ENCODE measurements at regions not wholly inside any gene's neighbourhood (a gene's known extent, or its start where the extent isn't known, plus 50 kb on each side); places are given as distances from the start of the nearest gene placed in this dataset.
"Not testable (repeated sequence)": the region's sequence is repeated elsewhere in the genome, so short reads cannot be mapped to it uniquely, and the experiment has no call there.

DNA sequence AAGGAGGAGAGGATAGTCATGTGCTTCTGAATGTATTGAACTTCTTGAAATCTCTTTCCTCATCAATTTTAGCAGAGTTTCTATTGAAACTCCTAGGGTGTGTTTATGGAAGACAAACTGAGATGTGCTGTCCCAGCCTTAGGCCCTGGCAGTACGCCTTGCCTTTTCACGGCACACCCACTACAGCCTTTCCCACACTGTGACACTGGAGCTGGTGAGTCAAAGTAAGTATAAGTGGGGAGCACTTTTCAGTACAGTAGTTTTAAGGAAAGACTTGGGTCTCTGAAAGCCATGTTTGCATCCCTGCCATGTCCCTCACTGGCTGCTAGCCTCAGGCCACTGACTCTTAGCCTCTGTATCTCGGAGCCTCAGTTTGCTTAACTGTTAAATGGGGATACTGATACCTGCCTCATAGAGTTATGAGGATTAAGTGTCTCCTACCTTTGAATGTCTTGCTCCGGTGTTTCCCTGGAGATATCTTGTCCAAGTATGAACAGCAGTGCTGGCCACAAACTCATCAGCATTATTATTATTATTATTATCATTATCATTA is 144.7 kb upstream of the CRHR1 start:
- Mint-ChIP-seq H3K4me1 (ENCODE audit: unreplicated experiment) (peaks cover 5% of the 10 kb centered on the region), H3K4me3 (no peak overlapping the region), H3K9me3 (no peaks in the 10 kb centered on the region), H3K27me3 (no peaks in the 10 kb centered on the region), H3K36me3 (peaks cover 4% of the 10 kb centered on the region), H3K27ac (no peak overlapping the region)
- no peak for DNase-seq (ENCODE audit: extremely low spot score, unreplicated experiment)
- TF ChIP-seq, protein P1, sequence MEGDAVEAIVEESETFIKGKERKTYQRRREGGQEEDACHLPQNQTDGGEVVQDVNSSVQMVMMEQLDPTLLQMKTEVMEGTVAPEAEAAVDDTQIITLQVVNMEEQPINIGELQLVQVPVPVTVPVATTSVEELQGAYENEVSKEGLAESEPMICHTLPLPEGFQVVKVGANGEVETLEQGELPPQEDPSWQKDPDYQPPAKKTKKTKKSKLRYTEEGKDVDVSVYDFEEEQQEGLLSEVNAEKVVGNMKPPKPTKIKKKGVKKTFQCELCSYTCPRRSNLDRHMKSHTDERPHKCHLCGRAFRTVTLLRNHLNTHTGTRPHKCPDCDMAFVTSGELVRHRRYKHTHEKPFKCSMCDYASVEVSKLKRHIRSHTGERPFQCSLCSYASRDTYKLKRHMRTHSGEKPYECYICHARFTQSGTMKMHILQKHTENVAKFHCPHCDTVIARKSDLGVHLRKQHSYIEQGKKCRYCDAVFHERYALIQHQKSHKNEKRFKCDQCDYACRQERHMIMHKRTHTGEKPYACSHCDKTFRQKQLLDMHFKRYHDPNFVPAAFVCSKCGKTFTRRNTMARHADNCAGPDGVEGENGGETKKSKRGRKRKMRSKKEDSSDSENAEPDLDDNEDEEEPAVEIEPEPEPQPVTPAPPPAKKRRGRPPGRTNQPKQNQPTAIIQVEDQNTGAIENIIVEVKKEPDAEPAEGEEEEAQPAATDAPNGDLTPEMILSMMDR (conservative IDR thresholded peaks at IDR 0.05) = no peak

DNA sequence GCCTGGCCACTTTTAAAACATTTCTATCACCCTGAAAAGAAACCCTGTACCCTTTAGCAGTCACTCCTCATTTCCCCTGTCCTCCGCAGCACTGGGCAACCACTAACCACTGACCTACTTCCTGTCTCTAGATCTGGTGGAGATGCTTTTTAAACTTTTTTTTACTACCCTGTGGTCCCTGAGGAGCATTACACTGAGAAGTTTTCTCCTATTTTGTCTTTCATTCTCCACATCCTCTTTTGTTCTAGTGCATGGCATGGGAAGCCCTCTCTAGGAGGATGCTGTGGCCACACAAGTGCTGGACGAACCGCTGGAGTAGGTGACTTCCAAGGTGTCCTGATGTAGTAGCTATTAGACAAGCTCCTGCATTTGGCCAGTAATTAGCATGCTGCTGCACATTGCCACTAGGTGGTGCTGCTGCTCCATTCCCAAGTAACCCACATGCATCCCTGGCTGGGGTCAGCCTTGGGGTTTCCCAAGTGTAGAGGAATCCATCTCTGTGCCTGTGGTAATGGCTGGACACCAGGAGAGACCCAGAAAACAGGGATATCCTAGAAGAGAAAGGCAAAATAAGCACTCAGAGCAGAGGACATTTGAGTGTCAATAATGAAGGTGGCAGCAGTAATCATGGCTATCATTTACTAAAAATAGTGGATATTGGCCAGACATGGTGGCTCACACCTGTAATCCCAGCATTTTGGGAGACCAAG is 143.8 kb upstream of the CRHR1 start:
- no peaks in the 10 kb centered on the region for H3K9me3 Mint-ChIP-seq
- H3K4me3 Mint-ChIP-seq = no peak overlapping the region

DNA sequence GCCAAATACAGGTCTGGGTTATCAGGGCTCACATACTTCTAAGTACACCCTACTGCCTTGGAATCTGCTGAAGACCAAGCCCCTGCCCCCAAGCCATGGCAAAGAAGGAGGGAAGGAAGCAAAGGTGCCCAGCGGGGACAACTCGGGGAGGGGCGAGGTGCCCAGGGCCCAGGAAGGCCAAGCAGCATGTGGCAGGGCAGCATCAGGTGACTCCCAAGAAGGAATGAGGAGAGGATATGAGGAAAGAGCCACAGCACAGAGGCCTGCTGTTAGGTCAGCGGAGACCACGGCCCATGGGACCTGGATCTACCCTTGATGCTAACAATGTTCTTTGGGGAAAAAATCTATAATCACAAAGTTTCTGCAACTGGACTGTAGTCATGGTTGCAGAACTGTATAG is 142.6 kb upstream of the CRHR1 start:
- H3K9me3 Mint-ChIP-seq = no peaks in the 10 kb centered on the region
- H3K27me3 Mint-ChIP-seq = no peaks in the 10 kb centered on the region
- no peak for DNase-seq (ENCODE audit: extremely low spot score, unreplicated experiment)
- TF ChIP-seq, protein P1 (conservative IDR thresholded peaks at IDR 0.05) = no peak
- peaks cover 5% of the 10 kb centered on the region for H3K4me1 Mint-ChIP-seq (ENCODE audit: unreplicated experiment)
- H3K36me3 Mint-ChIP-seq = peaks cover 4% of the 10 kb centered on the region
- no peak overlapping the region for H3K4me3 Mint-ChIP-seq
- no peak overlapping the region for H3K27ac Mint-ChIP-seq

More for the DNA sequence above, 143.8 kb upstream of the CRHR1 start:
- Mint-ChIP-seq H3K36me3 (peaks cover 4% of the 10 kb centered on the region), H3K4me1 (ENCODE audit: unreplicated experiment) (peaks cover 5% of the 10 kb centered on the region), H3K27me3 (no peaks in the 10 kb centered on the region), H3K27ac (no peak overlapping the region)
- DNase-seq (ENCODE audit: extremely low spot score, unreplicated experiment) = peak; percentile 83
- TF ChIP-seq, protein P1 (conservative IDR thresholded peaks at IDR 0.05) = peak; percentile 98

DNA sequence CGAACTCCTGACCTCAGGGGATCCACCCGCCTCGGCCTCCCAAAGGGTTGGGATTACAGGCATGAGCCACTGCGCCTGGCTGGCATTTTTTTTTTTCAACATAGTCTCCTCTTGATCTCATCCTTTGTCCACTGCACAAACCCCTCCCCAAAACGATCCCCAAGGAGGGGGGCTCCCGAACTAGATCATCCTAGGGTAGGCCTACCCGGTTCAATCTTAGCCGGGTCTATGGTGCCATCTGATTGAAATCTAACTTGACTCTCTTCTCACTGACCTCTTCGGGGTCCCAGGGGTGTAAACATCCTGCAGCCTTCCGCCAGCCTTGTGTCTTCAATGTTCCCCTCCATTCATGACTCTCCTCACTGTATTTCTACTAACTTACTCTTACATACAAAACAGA is 140.5 kb upstream of the CRHR1 start:
- Mint-ChIP-seq H3K27me3 (no peaks in the 10 kb centered on the region), H3K4me1 (ENCODE audit: unreplicated experiment) (peaks cover 5% of the 10 kb centered on the region), H3K36me3 (peaks cover 4% of the 10 kb centered on the region), H3K27ac (no peak overlapping the region), H3K9me3 (no peaks in the 10 kb centered on the region), H3K4me3 (no peak overlapping the region)
- TF ChIP-seq, protein P1 (conservative IDR thresholded peaks at IDR 0.05) = no peak
- no peak for DNase-seq (ENCODE audit: extremely low spot score, unreplicated experiment)

DNA sequence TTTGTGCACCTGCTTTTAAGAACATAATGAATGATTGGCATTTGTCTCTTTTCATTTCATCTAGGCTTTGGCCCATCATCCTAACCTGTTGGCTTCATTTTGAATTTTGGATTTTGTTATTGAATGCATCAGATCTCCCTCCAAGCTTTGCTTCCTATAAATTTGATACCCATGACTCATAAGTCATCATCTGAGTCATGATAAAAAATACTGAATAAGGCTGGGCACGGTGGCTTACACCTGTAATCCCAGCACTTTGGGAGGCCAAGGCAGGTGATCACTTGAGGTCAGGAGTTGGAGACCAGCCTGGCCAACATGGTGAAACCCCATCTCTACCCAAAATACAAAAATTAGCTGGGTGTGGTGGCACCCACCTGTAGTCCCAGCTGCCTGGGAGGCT is 139.5 kb upstream of the CRHR1 start:
- not testable (repeated sequence) for DNase-seq (ENCODE audit: extremely low spot score, unreplicated experiment); H3K4me3 Mint-ChIP-seq; H3K9me3 Mint-ChIP-seq; H3K4me1 Mint-ChIP-seq (ENCODE audit: unreplicated experiment); H3K27ac Mint-ChIP-seq; H3K36me3 Mint-ChIP-seq; H3K27me3 Mint-ChIP-seq

DNA sequence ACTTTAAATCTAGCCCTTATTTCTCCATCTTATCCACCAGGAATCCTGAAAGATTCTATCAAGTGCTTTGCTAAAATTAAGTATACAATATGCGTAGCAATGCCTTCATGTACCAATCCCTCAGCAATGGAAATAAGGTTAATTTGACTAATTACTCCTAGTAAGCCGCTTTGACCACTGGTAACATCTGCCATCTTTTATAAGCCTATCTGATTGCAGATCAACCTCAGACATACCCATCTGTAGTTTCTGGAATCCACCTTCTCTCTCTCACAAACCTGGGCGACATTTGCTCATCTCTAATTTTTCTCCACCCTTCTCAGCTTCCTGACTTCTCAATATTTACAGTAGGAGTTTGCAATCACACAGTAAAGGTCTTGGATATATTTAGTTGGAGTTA is 138.8 kb upstream of the CRHR1 start:
- no peak for DNase-seq (ENCODE audit: extremely low spot score, unreplicated experiment)
- Mint-ChIP-seq H3K27me3 (peaks cover 3% of the 10 kb centered on the region), H3K36me3 (peaks cover under 1% of the 10 kb centered on the region), H3K27ac (no peak overlapping the region), H3K4me1 (ENCODE audit: unreplicated experiment) (peaks cover 2% of the 10 kb centered on the region), H3K9me3 (no peaks in the 10 kb centered on the region), H3K4me3 (no peak overlapping the region)
- TF ChIP-seq, protein P1 (conservative IDR thresholded peaks at IDR 0.05) = no peak
